GM23338 (cell line): ENCODE measurements at regions not wholly inside any gene's neighbourhood (a gene's known extent, or its start where the extent isn't known, plus 50 kb on each side); places are given as distances from the start of the nearest gene placed in this dataset.

Source experiments
- CREB1 ChIP-seq: fragments of 250-450 bp; sonication (Bioruptor Pico); IDR thresholded peaks from 2 replicates; pipeline ENCODE4 v1.5.0; 2020; ENCODE audit warnings: low read depth, mild to moderate bottlenecking, moderate library complexity
- EZH2 ChIP-seq: fragments of 200-600 bp; sonication (generic); IDR thresholded peaks from one replicate; pipeline ENCODE4 v1.8.0; 2017; ENCODE audit warnings: antibody characterized with exemption, mild to moderate bottlenecking, low read depth; ENCODE audit not compliant: unreplicated experiment
- EZH2phosphoT487 ChIP-seq: fragments of 200-600 bp; sonication (generic); IDR thresholded peaks from one replicate; pipeline ENCODE4 v1.8.1; 2018; ENCODE audit warnings: antibody characterized with exemption; ENCODE audit not compliant: unreplicated experiment
- POLR2AphosphoS5 ChIP-seq: IDR thresholded peaks from 2 replicates; pipeline ENCODE4 v1.6.1; 2016; ENCODE audit warnings: antibody characterized with exemption, low read depth
- ZNF114 ChIP-seq: fragments of 250-450 bp; sonication (Bioruptor Pico); IDR thresholded peaks from 2 replicates; pipeline ENCODE4 v1.5.0; 2020; ENCODE audit warnings: mild to moderate bottlenecking, moderate library complexity
- ZNF331 ChIP-seq: fragments of 250-450 bp; sonication (Bioruptor Pico); IDR thresholded peaks from 2 replicates; pipeline ENCODE4 v1.5.0; 2020; ENCODE audit warnings: low read depth, mild to moderate bottlenecking, moderate library complexity
- TF ChIP-seq, protein P1 (sequence below), 2 experiments: fragments of 200-600 bp in 1 of 2; sonication (generic) in 1 of 2; conservative IDR thresholded peaks; 2 replicates each; pipeline versions ENCODE4 v1.5.1 to v1.6.1; 2016 to 2017; ENCODE audit warnings: antibody characterized with exemption in 2 of 2, low read depth in 2 of 2, mild to moderate bottlenecking in 2 of 2, moderate library complexity in 1 of 2
- TF ChIP-seq, protein P2 (sequence below): IDR thresholded peaks from one replicate; pipeline ENCODE4 v1.6.1; 2018; ENCODE audit warnings: antibody characterized with exemption; ENCODE audit not compliant: unreplicated experiment
- TF ChIP-seq, protein P3 (sequence below): IDR thresholded peaks from 2 replicates; pipeline ENCODE4 v1.6.1; 2016; ENCODE audit warnings: antibody characterized with exemption

DNA sequence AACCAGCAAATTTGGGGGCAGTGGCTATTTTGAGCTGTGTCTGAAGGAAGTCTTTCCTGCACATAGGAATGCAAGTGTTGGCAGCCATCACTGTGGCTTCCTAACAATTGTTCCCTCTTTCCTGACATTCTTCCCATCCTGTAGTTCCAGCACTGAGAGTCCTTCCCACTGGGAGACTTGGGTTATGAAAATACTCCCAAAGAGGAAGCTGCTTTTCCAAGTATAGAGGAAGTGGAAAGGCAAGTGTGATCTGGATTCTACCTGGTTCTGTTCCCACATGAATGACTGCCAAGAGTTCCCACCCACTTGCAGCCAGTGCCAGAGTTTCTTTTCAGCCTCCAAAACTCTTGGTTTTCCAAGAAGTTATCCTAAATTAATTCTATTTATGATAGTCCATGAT lies 98.5 kb upstream of the CD53 start:
- TF ChIP-seq, protein P1, sequence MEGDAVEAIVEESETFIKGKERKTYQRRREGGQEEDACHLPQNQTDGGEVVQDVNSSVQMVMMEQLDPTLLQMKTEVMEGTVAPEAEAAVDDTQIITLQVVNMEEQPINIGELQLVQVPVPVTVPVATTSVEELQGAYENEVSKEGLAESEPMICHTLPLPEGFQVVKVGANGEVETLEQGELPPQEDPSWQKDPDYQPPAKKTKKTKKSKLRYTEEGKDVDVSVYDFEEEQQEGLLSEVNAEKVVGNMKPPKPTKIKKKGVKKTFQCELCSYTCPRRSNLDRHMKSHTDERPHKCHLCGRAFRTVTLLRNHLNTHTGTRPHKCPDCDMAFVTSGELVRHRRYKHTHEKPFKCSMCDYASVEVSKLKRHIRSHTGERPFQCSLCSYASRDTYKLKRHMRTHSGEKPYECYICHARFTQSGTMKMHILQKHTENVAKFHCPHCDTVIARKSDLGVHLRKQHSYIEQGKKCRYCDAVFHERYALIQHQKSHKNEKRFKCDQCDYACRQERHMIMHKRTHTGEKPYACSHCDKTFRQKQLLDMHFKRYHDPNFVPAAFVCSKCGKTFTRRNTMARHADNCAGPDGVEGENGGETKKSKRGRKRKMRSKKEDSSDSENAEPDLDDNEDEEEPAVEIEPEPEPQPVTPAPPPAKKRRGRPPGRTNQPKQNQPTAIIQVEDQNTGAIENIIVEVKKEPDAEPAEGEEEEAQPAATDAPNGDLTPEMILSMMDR (conservative IDR thresholded peaks at IDR 0.05; ENCODE audit: low read depth in 2 of 2) = no peak
- TF ChIP-seq, protein P2, sequence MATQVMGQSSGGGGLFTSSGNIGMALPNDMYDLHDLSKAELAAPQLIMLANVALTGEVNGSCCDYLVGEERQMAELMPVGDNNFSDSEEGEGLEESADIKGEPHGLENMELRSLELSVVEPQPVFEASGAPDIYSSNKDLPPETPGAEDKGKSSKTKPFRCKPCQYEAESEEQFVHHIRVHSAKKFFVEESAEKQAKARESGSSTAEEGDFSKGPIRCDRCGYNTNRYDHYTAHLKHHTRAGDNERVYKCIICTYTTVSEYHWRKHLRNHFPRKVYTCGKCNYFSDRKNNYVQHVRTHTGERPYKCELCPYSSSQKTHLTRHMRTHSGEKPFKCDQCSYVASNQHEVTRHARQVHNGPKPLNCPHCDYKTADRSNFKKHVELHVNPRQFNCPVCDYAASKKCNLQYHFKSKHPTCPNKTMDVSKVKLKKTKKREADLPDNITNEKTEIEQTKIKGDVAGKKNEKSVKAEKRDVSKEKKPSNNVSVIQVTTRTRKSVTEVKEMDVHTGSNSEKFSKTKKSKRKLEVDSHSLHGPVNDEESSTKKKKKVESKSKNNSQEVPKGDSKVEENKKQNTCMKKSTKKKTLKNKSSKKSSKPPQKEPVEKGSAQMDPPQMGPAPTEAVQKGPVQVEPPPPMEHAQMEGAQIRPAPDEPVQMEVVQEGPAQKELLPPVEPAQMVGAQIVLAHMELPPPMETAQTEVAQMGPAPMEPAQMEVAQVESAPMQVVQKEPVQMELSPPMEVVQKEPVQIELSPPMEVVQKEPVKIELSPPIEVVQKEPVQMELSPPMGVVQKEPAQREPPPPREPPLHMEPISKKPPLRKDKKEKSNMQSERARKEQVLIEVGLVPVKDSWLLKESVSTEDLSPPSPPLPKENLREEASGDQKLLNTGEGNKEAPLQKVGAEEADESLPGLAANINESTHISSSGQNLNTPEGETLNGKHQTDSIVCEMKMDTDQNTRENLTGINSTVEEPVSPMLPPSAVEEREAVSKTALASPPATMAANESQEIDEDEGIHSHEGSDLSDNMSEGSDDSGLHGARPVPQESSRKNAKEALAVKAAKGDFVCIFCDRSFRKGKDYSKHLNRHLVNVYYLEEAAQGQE = no peak
- TF ChIP-seq CREB1 (CRISPR knock-in tag) (no peak), EZH2 (no peak), POLR2AphosphoS5 (no peak), ZNF114 (CRISPR knock-in tag) (no peak), EZH2phosphoT487 (no peak), ZNF331 (CRISPR knock-in tag) (no peak)
- TF ChIP-seq, protein P3, sequence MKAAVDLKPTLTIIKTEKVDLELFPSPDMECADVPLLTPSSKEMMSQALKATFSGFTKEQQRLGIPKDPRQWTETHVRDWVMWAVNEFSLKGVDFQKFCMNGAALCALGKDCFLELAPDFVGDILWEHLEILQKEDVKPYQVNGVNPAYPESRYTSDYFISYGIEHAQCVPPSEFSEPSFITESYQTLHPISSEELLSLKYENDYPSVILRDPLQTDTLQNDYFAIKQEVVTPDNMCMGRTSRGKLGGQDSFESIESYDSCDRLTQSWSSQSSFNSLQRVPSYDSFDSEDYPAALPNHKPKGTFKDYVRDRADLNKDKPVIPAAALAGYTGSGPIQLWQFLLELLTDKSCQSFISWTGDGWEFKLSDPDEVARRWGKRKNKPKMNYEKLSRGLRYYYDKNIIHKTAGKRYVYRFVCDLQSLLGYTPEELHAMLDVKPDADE = no peak
